ENCODE measurements at regions not wholly inside any gene's neighbourhood (a gene's known extent, or its start where the extent isn't known, plus 50 kb on each side); places are given as distances from the start of the nearest gene placed in this dataset.
A peak's percentile ranks its signal among the peaks of the same experiment; 100 is the strongest.
"Not testable (repeated sequence)": the region's sequence is repeated elsewhere in the genome, so short reads cannot be mapped to it uniquely, and the experiment has no call there.

DNA sequence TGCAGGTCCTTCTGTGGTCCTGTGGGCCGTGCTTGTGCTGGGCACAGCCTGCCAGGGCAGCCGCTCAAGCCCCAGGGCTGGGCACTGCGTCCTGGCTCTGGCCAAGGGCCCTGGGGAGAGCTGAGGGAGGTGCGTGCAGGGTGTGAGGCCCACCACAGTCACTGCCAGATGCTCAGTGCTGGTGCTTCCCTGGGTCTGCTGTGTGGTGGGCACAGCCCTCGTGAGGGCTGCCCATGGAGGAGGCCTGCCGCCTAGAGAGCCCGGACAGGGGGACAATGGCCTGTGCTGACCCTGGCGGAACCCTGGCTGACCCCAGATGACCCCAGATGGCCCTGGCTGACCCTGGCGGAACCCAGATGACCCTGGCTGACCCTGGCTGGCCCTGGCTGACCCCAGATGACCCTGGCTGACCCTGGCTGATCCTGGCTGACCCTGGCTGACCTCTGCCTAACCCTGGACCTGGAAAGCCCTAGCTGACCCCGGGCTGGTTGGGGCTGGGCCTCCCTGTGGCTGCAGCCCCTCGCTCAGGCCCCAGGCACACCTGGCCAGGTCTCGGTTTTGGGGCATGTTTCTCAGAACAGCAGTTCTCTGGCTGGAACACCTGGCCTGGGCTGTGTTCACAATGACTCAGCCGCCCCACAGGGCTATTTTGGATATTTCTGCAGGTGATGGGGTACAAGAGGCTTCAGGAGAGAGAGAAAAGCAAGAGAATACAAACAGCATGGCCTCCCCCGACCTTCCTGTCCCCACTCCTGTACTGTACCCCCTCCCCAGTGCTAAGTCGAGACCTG lies 55.4 kb downstream of the TMEM121 start:
- Histone ChIP-seq H3K9me3 (no peaks in the 10 kb centered on the region), H3K27ac (no peak overlapping the region), H3K4me3 (no peak overlapping the region), H3K27me3 (no peaks in the 10 kb centered on the region), H3K4me1 (no peaks in the 10 kb centered on the region), H3K36me3 (no peaks in the 10 kb centered on the region)
- 64 to 83% (median 75%) methylated on average over 11 to 15 of the region's 15 CpGs for WGBS, 4 donors
- ATAC-seq: no peak
- no peak for TF ChIP-seq POLR2A (IDR thresholded peaks at IDR 0.05)
- TF ChIP-seq, protein P1, sequence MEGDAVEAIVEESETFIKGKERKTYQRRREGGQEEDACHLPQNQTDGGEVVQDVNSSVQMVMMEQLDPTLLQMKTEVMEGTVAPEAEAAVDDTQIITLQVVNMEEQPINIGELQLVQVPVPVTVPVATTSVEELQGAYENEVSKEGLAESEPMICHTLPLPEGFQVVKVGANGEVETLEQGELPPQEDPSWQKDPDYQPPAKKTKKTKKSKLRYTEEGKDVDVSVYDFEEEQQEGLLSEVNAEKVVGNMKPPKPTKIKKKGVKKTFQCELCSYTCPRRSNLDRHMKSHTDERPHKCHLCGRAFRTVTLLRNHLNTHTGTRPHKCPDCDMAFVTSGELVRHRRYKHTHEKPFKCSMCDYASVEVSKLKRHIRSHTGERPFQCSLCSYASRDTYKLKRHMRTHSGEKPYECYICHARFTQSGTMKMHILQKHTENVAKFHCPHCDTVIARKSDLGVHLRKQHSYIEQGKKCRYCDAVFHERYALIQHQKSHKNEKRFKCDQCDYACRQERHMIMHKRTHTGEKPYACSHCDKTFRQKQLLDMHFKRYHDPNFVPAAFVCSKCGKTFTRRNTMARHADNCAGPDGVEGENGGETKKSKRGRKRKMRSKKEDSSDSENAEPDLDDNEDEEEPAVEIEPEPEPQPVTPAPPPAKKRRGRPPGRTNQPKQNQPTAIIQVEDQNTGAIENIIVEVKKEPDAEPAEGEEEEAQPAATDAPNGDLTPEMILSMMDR (IDR thresholded peaks at IDR 0.05): no peak
- intact Hi-C loops (cut with DNase I): loop anchor here in 2 of 10 donors (2.0 kb wide), 1 partner anchor 119 kb away; no protein-coding TSS in a partner anchor
- peak in 1 of 5 donors; percentile 21 for DNase-seq

DNA sequence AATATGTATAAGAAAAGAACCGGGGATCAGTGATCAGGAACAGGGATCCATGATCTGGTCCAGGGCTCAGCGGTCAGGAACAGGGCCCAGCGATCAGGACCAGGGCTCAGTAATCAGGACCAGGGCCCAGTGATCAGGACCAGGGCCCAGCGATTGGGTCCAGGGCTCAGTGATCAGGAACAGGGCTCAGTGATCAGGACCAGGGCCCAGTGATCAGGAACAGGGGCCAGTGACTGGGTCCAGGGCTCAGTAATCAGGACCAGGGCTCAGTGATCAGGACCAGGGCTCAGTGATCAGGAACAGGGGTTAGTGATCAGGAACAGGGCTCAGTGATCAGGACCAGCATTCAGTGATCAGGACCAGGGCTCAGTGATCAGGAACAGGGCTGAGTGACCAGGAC lies 56.3 kb downstream of the TMEM121 start:
- DNase-seq (peak in 1 of 5 donors; percentile 33), ATAC-seq (peak; percentile 49 to 64 (median 56))
- H3K27ac ChIP-seq: no peak overlapping the region
- TF ChIP-seq, protein P1 (IDR thresholded peaks at IDR 0.05): no peak
- TF ChIP-seq POLR2A (IDR thresholded peaks at IDR 0.05): no peak
- H3K4me1 ChIP-seq: no peaks in the 10 kb centered on the region
- intact Hi-C loops (cut with DNase I): loop anchor here in 2 of 10 donors (2.0 kb wide), 1 partner anchor 118 kb away; no protein-coding TSS in a partner anchor
- H3K9me3 ChIP-seq: no peaks in the 10 kb centered on the region
- no peaks in the 10 kb centered on the region for H3K36me3 ChIP-seq
- no peaks in the 10 kb centered on the region for H3K27me3 ChIP-seq
- H3K4me3 ChIP-seq: no peak overlapping the region
- WGBS, 4 donors: 74 to 85% (median 80%) methylated on average over 4 of the region's 4 CpGs

DNA sequence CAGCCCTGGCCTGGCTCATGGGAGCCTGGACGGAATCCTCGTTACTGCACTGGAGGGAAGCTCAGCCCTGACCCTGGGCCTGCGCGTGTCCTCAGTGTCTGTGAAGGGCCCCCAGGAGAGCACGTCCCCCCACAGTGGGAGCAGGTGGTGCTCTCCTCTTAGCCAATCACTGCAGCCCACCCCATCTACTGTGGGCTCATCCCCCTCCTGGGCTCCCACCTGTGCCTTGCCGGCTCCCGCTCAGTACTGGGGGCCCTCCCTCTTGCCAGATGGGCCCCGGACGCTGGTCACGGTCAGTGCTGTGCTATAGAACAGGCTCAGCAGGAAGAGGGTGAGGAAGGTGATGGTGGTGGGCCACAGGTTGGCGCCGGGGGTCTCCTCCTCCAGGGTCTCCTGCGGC lies 57.5 kb downstream of the TMEM121 start:
- not testable (repeated sequence) for ATAC-seq, H3K4me3 ChIP-seq, H3K27ac ChIP-seq, DNase-seq, H3K36me3 ChIP-seq, H3K27me3 ChIP-seq, H3K9me3 ChIP-seq, H3K4me1 ChIP-seq
- 87 to 97% (median 93%) methylated on average over 5 to 11 of the region's 13 CpGs for WGBS, 4 donors
- intact Hi-C loops (cut with DNase I): loop anchor here in 2 of 10 donors (2.0 kb wide), 1 partner anchor 117 kb away; no protein-coding TSS in a partner anchor

DNA sequence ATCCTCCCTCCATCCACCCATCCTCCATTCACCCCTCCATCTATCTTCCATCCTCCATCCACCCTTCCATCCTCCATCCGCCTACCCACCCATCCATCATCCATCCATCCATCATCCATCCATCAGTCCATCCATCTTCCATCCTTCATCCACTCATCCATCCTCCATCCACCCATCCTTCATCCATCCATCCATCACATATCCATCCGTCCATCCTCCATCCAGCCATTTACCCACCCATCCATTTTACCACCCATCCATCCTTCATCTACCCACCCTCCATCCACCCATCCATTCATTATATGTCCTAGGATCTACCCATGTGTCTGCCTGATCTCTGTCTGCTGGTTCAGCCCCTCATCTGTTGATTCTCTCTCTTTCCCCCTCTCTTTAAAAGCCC lies 58.9 kb downstream of the TMEM121 start:
- not testable (repeated sequence) for H3K4me1 ChIP-seq, H3K27me3 ChIP-seq, ATAC-seq, H3K9me3 ChIP-seq, DNase-seq, H3K36me3 ChIP-seq, H3K4me3 ChIP-seq, H3K27ac ChIP-seq
- 81 to 87% (median 82%) methylated on average over 2 of the region's 2 CpGs for WGBS, 4 donors
- intact Hi-C loops (cut with DNase I): loop anchor here in 2 of 10 donors (5.0 kb wide), 1 partner anchor 122 kb away; no protein-coding TSS in a partner anchor

DNA sequence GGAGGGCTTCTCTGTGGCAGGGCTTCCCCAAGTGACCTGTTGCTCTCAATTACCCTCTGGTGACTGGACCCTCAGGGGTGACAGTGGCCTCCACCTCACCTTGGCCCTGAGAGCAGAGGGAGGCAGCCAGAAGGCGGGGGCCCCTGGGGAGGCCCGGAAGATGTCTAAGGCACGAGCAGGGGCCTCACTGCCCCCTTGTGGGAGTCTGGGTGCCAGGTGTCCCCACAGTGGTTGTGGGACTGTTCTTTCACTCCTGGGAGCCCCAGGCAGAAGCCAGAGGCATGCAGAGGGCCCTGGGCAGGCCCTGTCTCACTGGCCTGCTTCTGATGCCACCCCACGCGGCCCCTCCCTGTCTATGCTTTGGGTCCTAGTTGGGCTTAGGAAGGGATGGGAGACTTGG lies 59.3 kb downstream of the TMEM121 start:
- not testable (repeated sequence) for H3K4me3 ChIP-seq, H3K9me3 ChIP-seq, H3K27ac ChIP-seq, ATAC-seq, H3K27me3 ChIP-seq, H3K4me1 ChIP-seq, H3K36me3 ChIP-seq, DNase-seq
- intact Hi-C loops (cut with DNase I): loop anchor here in 2 of 10 donors (5.0 kb wide), 1 partner anchor 122 kb away; no protein-coding TSS in a partner anchor
- WGBS, 4 donors: 59 to 69% methylated on average over 5 of the region's 5 CpGs; no CpG with 5 or more reads in 2 of the 4 donors

DNA sequence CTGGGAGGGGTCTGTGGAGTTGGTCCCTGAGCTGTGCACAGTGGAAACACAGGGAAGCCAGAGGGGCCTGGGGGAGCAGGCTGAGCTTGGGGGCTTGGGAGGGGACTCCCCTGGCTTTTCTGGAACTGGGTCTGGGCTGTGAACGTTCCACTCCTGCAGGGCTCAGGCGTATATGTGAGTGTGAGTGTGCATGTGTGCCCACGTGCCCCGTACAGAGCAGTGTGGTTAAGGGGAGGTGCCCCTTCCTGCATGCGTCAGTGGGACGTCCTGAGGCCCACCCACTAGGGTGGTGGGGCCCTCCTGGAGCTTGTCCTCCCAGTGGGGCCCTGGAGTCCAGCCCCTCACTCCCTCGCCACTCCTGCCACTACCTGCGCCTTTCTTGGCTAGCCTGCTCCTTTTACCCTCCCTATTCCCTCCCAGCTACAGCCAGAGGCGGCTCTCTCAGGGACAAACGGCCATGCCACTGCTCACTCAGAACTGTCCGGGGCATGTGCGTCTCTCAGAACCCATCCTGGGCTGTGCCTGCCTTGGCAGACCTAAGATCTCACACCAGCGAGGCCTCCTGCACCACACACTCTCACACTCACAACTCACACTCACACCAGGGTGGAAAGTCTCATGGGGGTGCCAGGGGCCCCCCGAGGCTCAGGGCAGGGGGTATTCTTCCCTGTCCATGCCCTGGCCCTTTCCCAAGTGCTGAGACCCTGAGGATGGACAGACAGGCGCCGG lies 59.9 kb downstream of the TMEM121 start:
- not testable (repeated sequence) for H3K4me1 ChIP-seq, H3K9me3 ChIP-seq, ATAC-seq, H3K4me3 ChIP-seq, H3K27ac ChIP-seq, H3K36me3 ChIP-seq, DNase-seq, H3K27me3 ChIP-seq
- 59 to 84% (median 69%) methylated on average over 5 to 14 of the region's 16 CpGs for WGBS, 4 donors
- intact Hi-C loops (cut with DNase I): loop anchor here in 2 of 10 donors (5.0 kb wide), 1 partner anchor 121 kb away; no protein-coding TSS in a partner anchor

DNA sequence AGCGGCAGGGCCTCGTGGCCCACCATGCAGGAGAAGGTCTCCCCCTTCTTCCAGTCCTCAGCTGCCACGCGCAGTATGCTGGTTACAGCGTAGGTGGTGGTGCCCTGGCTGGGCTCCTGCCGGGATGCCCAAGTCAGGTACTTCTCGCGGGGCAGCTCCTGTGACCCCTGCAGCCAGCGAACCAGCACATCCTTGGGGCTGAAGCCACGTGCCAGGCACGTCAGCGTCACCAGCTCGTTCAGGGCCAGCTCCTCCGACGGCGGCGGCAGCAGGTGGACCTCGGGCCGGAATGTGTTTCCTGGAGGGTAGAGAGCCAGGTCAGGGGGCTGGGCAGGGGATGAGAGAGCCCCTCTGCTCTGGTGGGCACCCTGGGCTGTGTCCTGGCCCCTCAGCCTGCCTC lies 60.7 kb downstream of the TMEM121 start:
- intact Hi-C loops (cut with DNase I): loop anchor here in 2 of 10 donors (5.0 kb wide), 1 partner anchor 120 kb away; no protein-coding TSS in a partner anchor
- H3K9me3 ChIP-seq, H3K27ac ChIP-seq, H3K27me3 ChIP-seq, ATAC-seq, H3K4me1 ChIP-seq, H3K36me3 ChIP-seq, DNase-seq, H3K4me3 ChIP-seq: not testable (repeated sequence)
- 88 to 92% methylated on average over 12 to 13 of the region's 19 CpGs; no CpG with 5 or more reads in 2 of the 4 donors for WGBS, 4 donors

DNA sequence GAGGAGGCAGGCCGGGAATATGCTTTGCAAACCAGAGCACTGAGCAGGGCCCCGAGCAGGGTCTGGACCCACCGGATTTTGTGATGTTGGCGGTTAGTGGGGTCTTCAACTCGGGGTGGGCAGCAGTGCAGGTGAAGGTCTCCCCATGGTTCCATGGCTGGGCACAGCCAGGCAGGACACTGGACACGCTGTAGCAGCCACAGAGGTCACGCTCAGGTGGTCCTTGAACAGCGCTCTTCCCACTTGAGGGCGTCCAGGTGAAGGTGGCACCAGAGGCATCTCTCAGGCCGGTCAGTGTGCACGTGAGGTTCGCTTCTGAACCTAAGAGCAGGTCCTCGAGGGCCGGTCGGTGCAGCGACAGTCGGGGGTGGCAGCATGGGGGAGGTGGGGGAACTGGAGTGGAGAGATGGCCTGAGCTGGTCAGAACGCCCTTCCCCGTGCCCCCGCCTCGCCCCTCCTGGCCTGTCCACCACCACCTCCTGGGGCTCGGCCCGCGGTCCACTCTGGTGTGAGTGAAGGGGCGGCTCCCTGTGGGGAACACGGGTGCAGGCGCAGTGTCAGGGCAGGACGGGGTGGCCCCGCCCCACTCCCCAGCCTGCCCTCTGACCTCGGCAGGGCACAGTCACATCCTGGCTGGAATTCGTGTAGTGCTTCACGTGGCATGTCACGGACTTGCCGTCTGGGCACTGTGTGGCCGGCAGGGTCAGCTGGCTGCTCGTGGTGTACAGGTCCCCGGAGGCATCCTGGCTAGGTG lies 61.3 kb downstream of the TMEM121 start:
- not testable (repeated sequence) for H3K27ac ChIP-seq

More for the DNA sequence above, 61.3 kb downstream of the TMEM121 start:
- not testable (repeated sequence) for ATAC-seq, H3K4me3 ChIP-seq, DNase-seq, H3K9me3 ChIP-seq, H3K36me3 ChIP-seq, H3K27me3 ChIP-seq, H3K4me1 ChIP-seq
- WGBS, 4 donors: 86 to 93% (median 90%) methylated on average over 24 to 36 of the region's 37 CpGs
- intact Hi-C loops (cut with DNase I): loop anchor here in 2 of 10 donors (5.0 kb wide), 1 partner anchor 120 kb away; no protein-coding TSS in a partner anchor

Measured in heart left ventricle (tissue), 16 donors.